Smooth muscle cell (in vitro differentiated cells): ENCODE measurements at regions not wholly inside any gene's neighbourhood (a gene's known extent, or its start where the extent isn't known, plus 50 kb on each side); places are given as distances from the start of the nearest gene placed in this dataset.
A peak's percentile ranks its signal among the peaks of the same experiment; 100 is the strongest.

ENCODE experiments used
- DNase-seq: peaks from one replicate; lab custom pipeline; 2025; ENCODE audit not compliant: unreplicated experiment; lab: John Stamatoyannopoulos, UW
- H2AFZ ChIP-seq: fragments of 200-600 bp; sonication (generic); 2 replicates; pipeline ENCODE4 v1.6.0; 2016; ENCODE audit warnings: antibody characterized with exemption, low read depth, mild to moderate bottlenecking
- H3F3A ChIP-seq: fragments of 200-600 bp; sonication (generic); 2 replicates; pipeline ENCODE4 v1.6.0; 2017; ENCODE audit warnings: antibody characterized with exemption, low read depth
- H3K27ac ChIP-seq: fragments of 200-600 bp; sonication (generic); 2 replicates; pipeline ENCODE4 v1.5.1; 2016; ENCODE audit warnings: low read depth, mild to moderate bottlenecking
- H3K27me3 ChIP-seq: fragments of 200-600 bp; sonication (generic); 2 replicates; pipeline ENCODE4 v1.6.1; 2016; ENCODE audit warnings: low read depth, mild to moderate bottlenecking
- H3K36me3 ChIP-seq: fragments of 200-600 bp; sonication (generic); 2 replicates; pipeline ENCODE4 v1.5.1; 2016; ENCODE audit warnings: low read depth
- H3K4me1 ChIP-seq: fragments of 200-600 bp; sonication (generic); 2 replicates; pipeline ENCODE4 v1.5.1; 2016; ENCODE audit warnings: low read depth
- H3K4me2 ChIP-seq: fragments of 200-600 bp; sonication (generic); 2 replicates; pipeline ENCODE4 v1.6.0; 2016; ENCODE audit warnings: mild to moderate bottlenecking
- H3K4me3 ChIP-seq: fragments of 200-600 bp; sonication (generic); 2 replicates; pipeline ENCODE4 v1.5.1; 2016; ENCODE audit warnings: mild to moderate bottlenecking
- H3K79me2 ChIP-seq: fragments of 200-600 bp; sonication (generic); 2 replicates; pipeline ENCODE4 v1.6.0; 2016; ENCODE audit warnings: low read depth, mild to moderate bottlenecking
- H3K9ac ChIP-seq: fragments of 200-600 bp; sonication (generic); 2 replicates; pipeline ENCODE4 v1.6.0; 2016; ENCODE audit warnings: low read depth
- H3K9me3 ChIP-seq: fragments of 200-600 bp; sonication (generic); replicated peaks from 2 replicates; pipeline ENCODE4 v1.5.1; 2016; ENCODE audit warnings: low read depth
- H4K20me1 ChIP-seq: fragments of 200-600 bp; sonication (generic); 2 replicates; pipeline ENCODE4 v1.6.0; 2016; ENCODE audit warnings: low read depth
- WGBS: methylation state at CpG from one replicate; pipeline ENCODE4 v1.1.7; 2016; ENCODE audit warnings: low lambda C conversion rate; 5-methylcytosine and 5-hydroxymethylcytosine counted together
- TF ChIP-seq, protein P1 (sequence below): fragments of 200-600 bp; sonication (generic); IDR thresholded peaks from 2 replicates; pipeline ENCODE4 v1.5.1; 2017; ENCODE audit warnings: borderline replicate concordance, mild to moderate bottlenecking, antibody characterized with exemption; ENCODE audit not compliant: insufficient read depth, poor library complexity, severe bottlenecking

DNA sequence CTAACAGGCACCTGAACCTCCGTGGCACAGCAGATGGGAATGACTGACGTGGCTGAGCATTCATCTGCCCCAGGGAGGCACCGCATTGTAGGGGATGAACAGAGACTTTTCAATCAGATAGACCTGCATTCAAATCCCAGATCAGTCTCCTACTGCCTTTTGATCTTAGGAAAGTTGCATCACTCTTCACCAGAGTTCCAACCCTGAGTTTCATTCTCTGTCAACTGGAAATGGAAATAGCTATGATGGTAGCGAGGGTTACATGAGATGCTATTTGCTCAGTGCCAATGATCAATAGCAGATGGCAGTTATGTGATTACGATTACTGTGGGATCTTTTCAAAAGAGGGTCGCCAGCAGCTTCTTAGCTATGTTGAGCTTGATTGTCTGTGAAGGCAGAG is 189.3 kb upstream of the RFC3 start:
- H3K9ac ChIP-seq: no peak overlapping the region
- H3K4me1 ChIP-seq: no peaks in the 10 kb centered on the region
- no peaks in the 10 kb centered on the region for H3F3A ChIP-seq
- H2AFZ ChIP-seq: no peak overlapping the region
- DNase-seq: no peak
- TF ChIP-seq, protein P1, sequence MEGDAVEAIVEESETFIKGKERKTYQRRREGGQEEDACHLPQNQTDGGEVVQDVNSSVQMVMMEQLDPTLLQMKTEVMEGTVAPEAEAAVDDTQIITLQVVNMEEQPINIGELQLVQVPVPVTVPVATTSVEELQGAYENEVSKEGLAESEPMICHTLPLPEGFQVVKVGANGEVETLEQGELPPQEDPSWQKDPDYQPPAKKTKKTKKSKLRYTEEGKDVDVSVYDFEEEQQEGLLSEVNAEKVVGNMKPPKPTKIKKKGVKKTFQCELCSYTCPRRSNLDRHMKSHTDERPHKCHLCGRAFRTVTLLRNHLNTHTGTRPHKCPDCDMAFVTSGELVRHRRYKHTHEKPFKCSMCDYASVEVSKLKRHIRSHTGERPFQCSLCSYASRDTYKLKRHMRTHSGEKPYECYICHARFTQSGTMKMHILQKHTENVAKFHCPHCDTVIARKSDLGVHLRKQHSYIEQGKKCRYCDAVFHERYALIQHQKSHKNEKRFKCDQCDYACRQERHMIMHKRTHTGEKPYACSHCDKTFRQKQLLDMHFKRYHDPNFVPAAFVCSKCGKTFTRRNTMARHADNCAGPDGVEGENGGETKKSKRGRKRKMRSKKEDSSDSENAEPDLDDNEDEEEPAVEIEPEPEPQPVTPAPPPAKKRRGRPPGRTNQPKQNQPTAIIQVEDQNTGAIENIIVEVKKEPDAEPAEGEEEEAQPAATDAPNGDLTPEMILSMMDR: no peak
- H4K20me1 ChIP-seq: no peaks in the 10 kb centered on the region
- no peaks in the 10 kb centered on the region for H3K27me3 ChIP-seq
- H3K27ac ChIP-seq: no peak overlapping the region
- no peak overlapping the region for H3K4me3 ChIP-seq
- H3K79me2 ChIP-seq: no peaks in the 10 kb centered on the region
- H3K9me3 ChIP-seq: no peaks in the 10 kb centered on the region
- no peak overlapping the region for H3K4me2 ChIP-seq
- whole genome bisulfite sequencing: 97% methylated on average over 6 of the region's 6 CpGs
- no peaks in the 10 kb centered on the region for H3K36me3 ChIP-seq

DNA sequence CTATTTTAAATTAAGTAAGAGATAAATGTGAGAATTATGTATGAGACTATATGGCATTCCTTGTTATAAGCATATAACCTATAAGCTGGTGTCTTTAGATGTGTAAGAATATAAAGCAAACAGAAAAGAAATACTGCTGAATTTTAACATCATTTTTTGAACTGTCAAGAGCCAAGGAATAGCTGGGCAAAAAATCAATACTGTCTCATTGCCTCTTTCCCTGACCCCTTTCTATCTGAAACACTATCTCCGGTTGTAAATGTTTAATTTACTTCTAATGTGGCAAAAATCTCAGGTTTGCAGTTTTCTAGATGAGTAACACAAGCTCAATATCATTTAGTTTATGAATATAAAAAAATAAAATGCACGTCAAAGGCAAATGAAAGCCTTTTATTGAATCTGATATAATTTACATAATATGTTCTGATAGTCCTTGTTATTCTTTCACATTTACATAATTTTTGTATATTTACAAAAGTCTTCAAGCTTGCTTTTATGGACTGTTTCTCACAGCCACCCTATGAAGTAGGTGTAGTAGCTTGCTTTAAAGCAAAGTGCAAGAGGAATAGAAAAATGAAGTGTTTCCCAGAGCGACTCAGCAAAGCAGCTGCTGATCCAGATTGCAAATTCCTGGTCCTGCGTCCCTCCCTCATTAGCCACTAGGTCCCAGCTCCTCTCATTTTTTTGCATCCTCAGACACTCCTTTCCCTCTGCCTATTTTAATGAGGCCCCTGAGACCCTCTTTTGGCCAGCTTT is 188.2 kb upstream of the RFC3 start:
- no peaks in the 10 kb centered on the region for H3K4me1 ChIP-seq
- H3K9me3 ChIP-seq: no peaks in the 10 kb centered on the region
- no peak overlapping the region for H3K9ac ChIP-seq
- no peaks in the 10 kb centered on the region for H4K20me1 ChIP-seq
- H3K27ac ChIP-seq: no peak overlapping the region
- H3K4me3 ChIP-seq: no peak overlapping the region
- H3F3A ChIP-seq: no peaks in the 10 kb centered on the region
- no peak overlapping the region for H2AFZ ChIP-seq
- H3K36me3 ChIP-seq: no peaks in the 10 kb centered on the region
- no peak overlapping the region for H3K4me2 ChIP-seq
- no peaks in the 10 kb centered on the region for H3K27me3 ChIP-seq
- no peak for DNase-seq
- WGBS: 77% methylated on average over 4 of the region's 4 CpGs
- H3K79me2 ChIP-seq: no peaks in the 10 kb centered on the region
- TF ChIP-seq, protein P1: no peak

DNA sequence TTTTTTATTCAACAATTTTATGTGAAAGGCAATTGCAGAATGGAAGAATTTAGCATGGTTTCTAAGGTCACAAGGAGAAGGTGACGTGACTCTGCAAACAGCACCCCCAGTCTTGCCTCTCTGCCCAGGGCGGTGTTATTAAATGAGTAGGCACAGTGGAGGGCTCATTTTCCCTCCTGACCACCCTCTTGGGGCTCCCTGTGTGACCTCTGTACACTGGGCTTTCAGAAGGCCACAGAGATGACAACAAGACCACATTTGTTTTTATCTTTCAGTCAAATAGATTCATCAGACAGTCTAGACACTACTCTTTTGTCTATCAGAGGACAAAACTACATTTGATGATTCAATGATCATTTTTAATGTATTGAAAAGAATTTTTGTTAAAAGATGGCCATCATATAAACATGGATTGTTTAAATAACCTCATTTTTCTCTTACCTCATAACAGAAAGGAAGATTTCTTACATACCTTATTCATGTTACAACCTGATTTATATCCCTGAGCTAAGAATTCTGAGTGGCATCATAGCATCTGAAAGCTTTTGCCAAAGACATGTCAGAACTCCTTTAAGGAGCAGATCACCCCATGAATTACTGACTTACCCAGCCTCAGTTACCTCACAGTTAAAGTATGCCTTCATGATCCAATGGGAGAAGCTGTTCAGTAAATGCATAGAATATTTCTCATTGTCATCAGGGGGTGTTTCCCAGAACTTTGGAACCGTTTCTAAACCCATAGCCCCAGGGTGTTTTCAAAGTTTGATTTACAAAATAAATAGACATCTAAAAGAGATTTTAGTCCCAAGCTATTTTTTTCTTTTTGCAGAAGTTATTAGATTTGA is 184.0 kb upstream of the RFC3 start:
- H3K9ac ChIP-seq: no peak overlapping the region
- peaks cover 3% of the 10 kb centered on the region for H3F3A ChIP-seq
- no peaks in the 10 kb centered on the region for H3K27me3 ChIP-seq
- no peak for DNase-seq
- no peaks in the 10 kb centered on the region for H3K79me2 ChIP-seq
- H3K27ac ChIP-seq: peak overlapping the region; percentile 62
- no peak overlapping the region for H3K4me2 ChIP-seq
- TF ChIP-seq, protein P1: no peak
- no peaks in the 10 kb centered on the region for H3K9me3 ChIP-seq
- H3K4me1 ChIP-seq: no peaks in the 10 kb centered on the region
- H3K36me3 ChIP-seq: no peaks in the 10 kb centered on the region
- H3K4me3 ChIP-seq: no peak overlapping the region
- WGBS: 63% methylated on average over 3 of the region's 3 CpGs
- no peaks in the 10 kb centered on the region for H4K20me1 ChIP-seq
- H2AFZ ChIP-seq: no peak overlapping the region
